ENCODE measurements at regions not wholly inside any gene's neighbourhood (a gene's known extent, or its start where the extent isn't known, plus 50 kb on each side); places are given as distances from the start of the nearest gene placed in this dataset.

GRCh38 chr6:150806790-150807189, 58.7 kb upstream of the MTHFD1L start:
- TF ChIP-seq POLR2A (IDR thresholded peaks at IDR 0.05) (no peak), CTCF (IDR thresholded peaks at IDR 0.05) (no peak)

Measured in gastroesophageal sphincter (tissue), 3 donors.